HPDE6-E6E7 (cell line): ENCODE measurements at regions not wholly inside any gene's neighbourhood (a gene's known extent, or its start where the extent isn't known, plus 50 kb on each side); places are given as distances from the start of the nearest gene placed in this dataset.

Experiments
- DNase-seq: peaks from one replicate; pipeline ENCODE4 v3.0.0; 2011; ENCODE audit warnings: missing footprints; ENCODE audit errors: extremely low spot score

GRCh38 chr6:40753675-40754448, 166.7 kb upstream of the LRFN2 start:
- no peak for DNase-seq

- no peak for DNase-seq
Measured at GRCh38 chr6:40753048-40753447, 165.9 kb upstream of the LRFN2 start.

- no peak for DNase-seq
Measured at GRCh38 chr6:40744835-40745234, 157.7 kb upstream of the LRFN2 start.

GRCh38 chr6:40743690-40744446, 156.7 kb upstream of the LRFN2 start:
- DNase-seq = no peak

- no peak for DNase-seq
Measured at GRCh38 chr6:40743226-40743625, 156.1 kb upstream of the LRFN2 start.

GRCh38 chr6:40740518-40740917, 153.4 kb upstream of the LRFN2 start:
- no peak for DNase-seq

- DNase-seq = no peak
Measured at GRCh38 chr6:40738551-40739193, 151.5 kb upstream of the LRFN2 start.

GRCh38 chr6:40735521-40735920, 148.4 kb upstream of the LRFN2 start:
- no peak for DNase-seq

GRCh38 chr6:40735121-40735520, 148.0 kb upstream of the LRFN2 start:
- no peak for DNase-seq

GRCh38 chr6:40734607-40735006, 147.4 kb upstream of the LRFN2 start:
- no peak for DNase-seq

- DNase-seq = no peak
Measured at GRCh38 chr6:40733770-40734396, 146.7 kb upstream of the LRFN2 start.

- DNase-seq = no peak
Measured at GRCh38 chr6:40733290-40733689, 146.1 kb upstream of the LRFN2 start.

- no peak for DNase-seq
Measured at GRCh38 chr6:40732878-40733277, 145.7 kb upstream of the LRFN2 start.

- DNase-seq = no peak
Measured at GRCh38 chr6:40728643-40729042, 141.5 kb upstream of the LRFN2 start.

GRCh38 chr6:40727271-40727670, 140.1 kb upstream of the LRFN2 start:
- no peak for DNase-seq

GRCh38 chr6:40726853-40727252, 139.7 kb upstream of the LRFN2 start:
- DNase-seq = no peak

GRCh38 chr6:40725390-40725789, 138.2 kb upstream of the LRFN2 start:
- DNase-seq = no peak

- DNase-seq = no peak
Measured at GRCh38 chr6:40724886-40725285, 137.7 kb upstream of the LRFN2 start.

GRCh38 chr6:40723967-40724366, 136.8 kb upstream of the LRFN2 start:
- no peak for DNase-seq

GRCh38 chr6:40722553-40723258, 135.5 kb upstream of the LRFN2 start:
- no peak for DNase-seq

GRCh38 chr6:40722091-40722490, 134.9 kb upstream of the LRFN2 start:
- DNase-seq = no peak
